AG04449 (cell line): ENCODE measurements at regions not wholly inside any gene's neighbourhood (a gene's known extent, or its start where the extent isn't known, plus 50 kb on each side); places are given as distances from the start of the nearest gene placed in this dataset.

Experiments used
- CTCF ChIA-PET: fragments of 350-600 bp; formaldehyde crosslinking; extraction: SDS; loops from one replicate; lab custom pipeline; 2021; ENCODE audit warnings: antibody characterized with exemption; lab: Yijun Ruan, JAX
- POLR2A ChIA-PET: fragments of 400-600, 350-600 bp; formaldehyde crosslinking; extraction: SDS; loops from one replicate; lab custom pipeline; 2020; ENCODE audit warnings: antibody characterized with exemption, inconsistent platforms; lab: Yijun Ruan, JAX
- DNase-seq: peaks from one replicate; pipeline ENCODE4 v3.0.0-alpha.2; 2010; ENCODE audit warnings: low read depth, low spot score
- H3K4me3 ChIP-seq: 2 replicates; pipeline ENCODE4 v1.5.1; 2011; ENCODE audit warnings: low read depth, mild to moderate bottlenecking, control low read depth, low read length
- TF ChIP-seq, protein P1 (sequence below): IDR thresholded peaks from one replicate; pipeline ENCODE4 v1.5.1; 2011; ENCODE audit warnings: mild to moderate bottlenecking, moderate library complexity, low read length, control low read depth, inconsistent platforms; ENCODE audit not compliant: insufficient read depth; ENCODE audit errors: missing control alignments

DNA sequence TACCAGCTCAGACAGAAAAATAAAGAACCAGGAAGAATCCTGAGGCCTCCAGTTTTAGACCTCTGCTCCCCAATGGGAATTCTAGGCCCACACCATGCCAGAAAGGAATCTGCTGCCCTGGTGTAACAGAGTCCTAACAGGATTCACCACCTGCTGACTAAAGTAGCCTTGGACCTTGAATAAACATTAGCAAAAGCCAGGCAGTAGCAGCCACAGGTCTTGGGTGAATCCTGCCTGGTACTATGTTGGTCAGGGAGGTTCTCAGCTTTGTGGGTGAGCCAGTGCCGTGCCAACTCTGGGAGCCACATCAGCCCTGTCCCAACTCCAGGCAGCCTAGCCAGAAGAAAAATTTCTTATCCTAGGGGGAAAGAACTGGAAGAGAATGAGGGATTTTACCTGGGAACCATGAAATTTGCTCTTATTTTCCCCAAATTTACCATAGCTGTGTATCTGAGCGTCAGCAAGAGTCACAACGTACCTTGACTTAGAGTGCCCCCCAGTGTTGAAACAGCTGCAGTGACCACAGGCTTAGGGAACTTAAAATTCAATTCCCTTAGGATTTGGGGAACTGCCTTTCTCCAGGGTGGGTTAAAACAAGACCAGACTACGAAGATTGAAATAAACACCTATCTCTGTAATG, 1895.6 kb upstream of the PRR20A start:
- no peak overlapping the region for H3K4me3 ChIP-seq
- no peak for DNase-seq
- CTCF ChIA-PET = no interaction called here
- POLR2A ChIA-PET = no interaction called here
- TF ChIP-seq, protein P1, sequence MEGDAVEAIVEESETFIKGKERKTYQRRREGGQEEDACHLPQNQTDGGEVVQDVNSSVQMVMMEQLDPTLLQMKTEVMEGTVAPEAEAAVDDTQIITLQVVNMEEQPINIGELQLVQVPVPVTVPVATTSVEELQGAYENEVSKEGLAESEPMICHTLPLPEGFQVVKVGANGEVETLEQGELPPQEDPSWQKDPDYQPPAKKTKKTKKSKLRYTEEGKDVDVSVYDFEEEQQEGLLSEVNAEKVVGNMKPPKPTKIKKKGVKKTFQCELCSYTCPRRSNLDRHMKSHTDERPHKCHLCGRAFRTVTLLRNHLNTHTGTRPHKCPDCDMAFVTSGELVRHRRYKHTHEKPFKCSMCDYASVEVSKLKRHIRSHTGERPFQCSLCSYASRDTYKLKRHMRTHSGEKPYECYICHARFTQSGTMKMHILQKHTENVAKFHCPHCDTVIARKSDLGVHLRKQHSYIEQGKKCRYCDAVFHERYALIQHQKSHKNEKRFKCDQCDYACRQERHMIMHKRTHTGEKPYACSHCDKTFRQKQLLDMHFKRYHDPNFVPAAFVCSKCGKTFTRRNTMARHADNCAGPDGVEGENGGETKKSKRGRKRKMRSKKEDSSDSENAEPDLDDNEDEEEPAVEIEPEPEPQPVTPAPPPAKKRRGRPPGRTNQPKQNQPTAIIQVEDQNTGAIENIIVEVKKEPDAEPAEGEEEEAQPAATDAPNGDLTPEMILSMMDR = no peak

DNA sequence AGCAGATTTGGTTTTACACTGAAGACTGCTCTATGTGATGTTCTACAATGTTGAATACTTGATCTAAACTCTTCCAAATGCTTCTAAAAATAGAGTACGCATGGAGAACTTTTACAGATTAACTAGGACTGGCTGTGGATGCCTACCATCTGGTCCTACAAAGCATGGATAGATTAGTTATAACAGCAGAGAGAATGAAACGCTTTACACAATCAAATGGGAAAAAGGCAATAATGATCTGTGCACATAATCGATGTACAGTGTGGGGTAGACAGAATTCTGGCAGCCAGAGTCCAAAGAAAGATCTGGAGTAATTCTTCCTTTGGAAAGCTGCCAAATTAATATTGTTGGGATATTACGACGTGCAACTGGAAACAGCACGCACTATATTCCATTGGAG, 1885.5 kb upstream of the PRR20A start:
- TF ChIP-seq, protein P1 = no peak
- ChIA-PET CTCF (no interaction called here), POLR2A (no interaction called here)
- no peak for DNase-seq
- no peak overlapping the region for H3K4me3 ChIP-seq

DNA sequence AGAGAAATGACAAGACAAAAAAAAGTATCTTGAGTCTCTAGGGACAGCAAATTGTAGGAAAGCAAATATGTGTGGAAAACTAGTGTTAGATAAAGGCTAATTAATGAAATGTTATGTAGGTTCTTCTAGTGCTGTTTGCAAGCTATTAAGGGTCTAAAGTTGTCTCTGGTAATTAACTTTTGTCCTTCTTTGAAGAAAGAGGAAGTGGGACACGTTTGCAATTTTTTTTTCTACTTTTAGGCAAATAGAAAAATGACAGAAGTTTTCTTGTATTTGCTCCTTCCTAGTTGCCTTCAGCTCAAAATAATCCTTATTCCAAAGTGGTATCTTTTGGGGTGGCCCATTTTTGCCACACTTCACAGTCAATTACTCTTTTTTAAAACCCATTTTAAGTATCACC, 1877.7 kb upstream of the PRR20A start:
- ChIA-PET POLR2A (no interaction called here), CTCF (no interaction called here)
- no peak overlapping the region for H3K4me3 ChIP-seq
- no peak for DNase-seq
- TF ChIP-seq, protein P1 = no peak

DNA sequence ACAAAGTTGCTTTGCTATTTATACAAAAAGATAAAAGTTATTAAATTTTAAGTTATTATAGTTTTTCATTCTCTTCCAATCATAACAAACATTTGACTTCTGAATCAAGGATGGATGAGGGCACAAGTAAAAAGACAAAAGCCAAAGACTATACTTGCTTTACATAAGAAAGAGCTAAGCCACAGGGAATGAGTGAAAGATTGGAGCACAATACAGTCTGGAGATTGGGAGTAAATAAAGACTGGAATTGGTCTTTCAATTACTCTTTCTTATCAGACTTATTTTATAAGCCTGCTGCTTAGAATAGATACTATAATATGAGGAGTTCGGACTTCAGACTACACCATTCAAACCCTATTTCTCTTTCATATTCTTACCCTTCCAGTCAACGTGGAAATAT, 1874.1 kb upstream of the PRR20A start:
- TF ChIP-seq, protein P1 = no peak
- CTCF ChIA-PET = no interaction called here
- H3K4me3 ChIP-seq = no peak overlapping the region
- POLR2A ChIA-PET = no interaction called here
- DNase-seq = no peak

DNA sequence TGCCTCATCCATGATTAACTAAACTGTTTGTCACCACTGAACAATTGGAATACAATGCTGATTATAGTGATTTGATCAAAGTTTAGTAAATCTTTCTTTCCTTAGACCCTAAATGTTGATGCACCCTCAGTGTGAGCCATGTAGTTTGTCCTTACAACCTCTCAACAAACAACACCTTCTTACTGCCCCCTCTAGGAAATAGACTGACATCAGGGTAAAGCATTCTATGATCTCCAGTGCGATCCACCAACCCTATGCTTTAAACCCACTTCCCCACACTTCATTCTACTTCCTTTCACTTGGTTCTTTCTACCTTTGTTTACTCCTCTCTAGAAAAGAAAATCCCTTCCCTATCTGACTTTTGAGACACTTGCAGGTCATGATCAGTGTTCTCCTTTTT, 1842.5 kb upstream of the PRR20A start:
- ChIA-PET POLR2A (no interaction called here), CTCF (no interaction called here)
- DNase-seq = no peak
- TF ChIP-seq, protein P1 = no peak
- no peak overlapping the region for H3K4me3 ChIP-seq

DNA sequence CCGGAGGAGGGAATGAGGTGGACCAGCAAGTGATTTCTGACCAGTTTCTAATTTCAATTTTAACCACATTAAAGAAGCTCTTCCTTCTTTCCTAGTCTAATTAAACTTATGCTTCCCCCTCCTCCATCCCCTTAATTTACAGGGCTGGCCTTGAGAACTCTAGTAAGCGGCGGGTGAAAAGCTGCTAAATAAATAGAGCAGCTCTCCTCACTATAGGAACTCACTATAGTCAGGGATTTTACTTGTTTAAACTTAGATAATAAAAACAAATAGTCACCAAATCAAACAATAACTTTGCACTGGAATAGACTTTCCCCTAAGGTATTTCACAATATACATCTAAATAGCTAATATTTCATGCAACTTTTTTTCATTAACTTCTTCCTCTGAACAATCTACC, 1838.2 kb upstream of the PRR20A start:
- ChIA-PET POLR2A (no interaction called here), CTCF (no interaction called here)
- TF ChIP-seq, protein P1 = no peak

More for the DNA sequence above, 1838.2 kb upstream of the PRR20A start:
- DNase-seq = no peak
- no peak overlapping the region for H3K4me3 ChIP-seq
